GM12878 (cell line): ENCODE measurements at regions not wholly inside any gene's neighbourhood (a gene's known extent, or its start where the extent isn't known, plus 50 kb on each side); places are given as distances from the start of the nearest gene placed in this dataset.

Experiments used
- ATAC-seq: fragments of 200-7000 bp; cut with Tn5 transposase; 3 replicates; pipeline ENCODE4 v1.9.1; 2020; ENCODE audit warnings: mild to moderate bottlenecking, moderate library complexity
- BruUV-seq: library from RNA; stranded (reverse); fragments of 400-500 nt; replicated peaks from 2 replicates; lab custom pipeline; 2021; lab: Mats Ljungman, UMichigan
- CTCF ChIA-PET: fragments of 300-600 bp; sonication (Branson Sonifier 250); formaldehyde crosslinking; extraction: SDS; loops from one replicate; lab custom pipeline; 2021; ENCODE audit warnings: inconsistent platforms; lab: Yijun Ruan, JAX
- POLR2A ChIA-PET: fragments of 350-600 bp; formaldehyde crosslinking; extraction: SDS; loops from one replicate; lab custom pipeline; 2021; ENCODE audit warnings: inconsistent platforms; lab: Charles Lee
- RAD21 ChIA-PET: fragments of 300-600 bp; sonication (Branson Sonifier 250); formaldehyde crosslinking; loops from one replicate; lab custom pipeline; 2023; ENCODE audit warnings: antibody characterized with exemption; ENCODE audit not compliant: unreplicated experiment; lab: Charles Lee
- SMC1A ChIA-PET: fragments of 300-600 bp; sonication (Branson Sonifier 250); formaldehyde crosslinking; loops from one replicate; lab custom pipeline; 2023; ENCODE audit not compliant: unreplicated experiment, uncharacterized antibody; lab: Charles Lee
- DNase-seq: peaks from one replicate; pipeline ENCODE4 v3.0.0-alpha.2; 2011; ENCODE audit warnings: low read depth, low spot score
- FAIRE-seq: peaks from 3 replicates; lab custom pipeline; 2011; peaks lifted over from hg19 to GRCh38; lab: Jason Lieb, UNC
- H2AFZ ChIP-seq: 2 replicates; pipeline ENCODE4 v1.6.0; 2011; ENCODE audit warnings: low read depth, low read length, control low read depth; ENCODE audit not compliant: control insufficient read depth
- H3K27ac ChIP-seq: 2 replicates; pipeline ENCODE4 v1.5.1; 2011; ENCODE audit warnings: control low read depth; ENCODE audit not compliant: control insufficient read depth, insufficient read depth
- H3K27me3 ChIP-seq, 2 experiments: replicated peaks in 1 of 2; 2 replicates each; pipeline versions ENCODE4 v1.6.0 to v1.6.1; 2011; ENCODE audit warnings: low read length in 1 of 2; ENCODE audit not compliant: control insufficient read depth in 2 of 2, insufficient read depth in 2 of 2
- H3K36me3 ChIP-seq, 2 experiments: 2 replicates each; pipeline ENCODE4 v1.5.1; 2011; ENCODE audit warnings: low read length in 1 of 2; ENCODE audit not compliant: control insufficient read depth in 2 of 2, insufficient read depth in 2 of 2
- H3K4me1 ChIP-seq: 2 replicates; pipeline ENCODE4 v1.6.1; 2011; ENCODE audit warnings: mild to moderate bottlenecking, low read length, moderate library complexity, mixed read lengths; ENCODE audit not compliant: control insufficient read depth, insufficient read depth
- H3K4me2 ChIP-seq: 2 replicates; pipeline ENCODE4 v1.6.0; 2011; ENCODE audit warnings: control low read depth; ENCODE audit not compliant: control insufficient read depth, insufficient read depth
- H3K4me3 ChIP-seq: fragments of 200-600 bp; sonication (generic); 2 replicates; pipeline ENCODE4 v1.5.1; 2016
- H3K79me2 ChIP-seq: 2 replicates; pipeline ENCODE4 v1.6.0; 2011; ENCODE audit warnings: low read length; ENCODE audit not compliant: control insufficient read depth, insufficient read depth
- H3K9ac ChIP-seq: 2 replicates; pipeline ENCODE4 v1.8.0; 2011; ENCODE audit warnings: low read length, control low read depth, mixed read lengths; ENCODE audit not compliant: control insufficient read depth, insufficient read depth
- H3K9me3 ChIP-seq: replicated peaks from 3 replicates; pipeline ENCODE4 v1.5.1; 2011; ENCODE audit warnings: mild to moderate bottlenecking, low read length; ENCODE audit not compliant: control insufficient read depth, insufficient read depth
- H4K20me1 ChIP-seq: 2 replicates; pipeline ENCODE4 v1.6.0; 2011; ENCODE audit not compliant: control insufficient read depth, insufficient read depth
- CHD2 ChIP-seq: IDR thresholded peaks from 2 replicates; pipeline ENCODE4 v1.6.1; 2011; ENCODE audit warnings: low read depth, low read length, improper control_type of control experiment, borderline replicate concordance
- CREM ChIP-seq: IDR thresholded peaks from 2 replicates; pipeline ENCODE4 v1.6.1; 2014; ENCODE audit warnings: antibody characterized with exemption, low read depth
- IKZF1 ChIP-seq: fragments of 450-650 bp; conservative IDR thresholded peaks from 2 replicates; pipeline ENCODE4 v1.6.1; 2017; ENCODE audit warnings: antibody characterized with exemption, mild to moderate bottlenecking
- MLLT1 ChIP-seq: fragments of 450-650 bp; IDR thresholded peaks from 2 replicates; pipeline ENCODE4 v1.6.1; 2016; ENCODE audit warnings: mild to moderate bottlenecking
- NFYB ChIP-seq: IDR thresholded peaks from 2 replicates; pipeline ENCODE4 v1.6.1; 2011; ENCODE audit warnings: low read depth, mild to moderate bottlenecking, low read length, improper control_type of control experiment, moderate library complexity; ENCODE audit not compliant: insufficient read depth
- NKRF ChIP-seq: fragments of 450-650 bp; conservative IDR thresholded peaks from 2 replicates; pipeline ENCODE4 v1.6.1; 2017; ENCODE audit warnings: mild to moderate bottlenecking, moderate library complexity
- PBX3 ChIP-seq: IDR thresholded peaks from 2 replicates; pipeline ENCODE4 v1.6.1; 2011; ENCODE audit warnings: mild to moderate bottlenecking, low read depth, low read length, moderate library complexity; ENCODE audit not compliant: insufficient replicate concordance
- RAD51 ChIP-seq: fragments of 450-650 bp; IDR thresholded peaks from 2 replicates; pipeline ENCODE4 v1.6.1; 2016; ENCODE audit warnings: moderate library complexity, mild to moderate bottlenecking, inconsistent platforms
- RBBP5 ChIP-seq: fragments of 200-600 bp; sonication (generic); conservative IDR thresholded peaks from 2 replicates; pipeline ENCODE4 v1.6.1; 2016
- RELA ChIP-seq: fragments of 450-650 bp; IDR thresholded peaks from 2 replicates; pipeline ENCODE4 v1.8.0; 2014; ENCODE audit warnings: borderline replicate concordance; ENCODE audit not compliant: partially characterized antibody
- RFX5 ChIP-seq: IDR thresholded peaks from 2 replicates; pipeline ENCODE4 v1.6.1; 2011; ENCODE audit warnings: low read depth, low read length, improper control_type of control experiment
- RUNX3 ChIP-seq: IDR thresholded peaks from 2 replicates; pipeline ENCODE4 v1.6.1; 2012; ENCODE audit warnings: low read length, inconsistent platforms
- SP1 ChIP-seq: IDR thresholded peaks from one replicate; pipeline ENCODE4 v1.6.1; 2011; ENCODE audit warnings: low read depth, low read length
- SUPT20H ChIP-seq: IDR thresholded peaks from 2 replicates; pipeline ENCODE4 v1.6.1; 2011; ENCODE audit warnings: low read depth, mild to moderate bottlenecking, low read length, moderate library complexity, borderline replicate concordance; ENCODE audit not compliant: control insufficient read depth
- SUZ12 ChIP-seq: fragments of 200-600 bp; sonication (generic); IDR thresholded peaks from one replicate; pipeline ENCODE4 v1.6.1; 2018; ENCODE audit warnings: antibody characterized with exemption, mild to moderate bottlenecking; ENCODE audit not compliant: unreplicated experiment
- TCF12 ChIP-seq: IDR thresholded peaks from 2 replicates; pipeline ENCODE4 v1.6.1; 2011; ENCODE audit warnings: low read depth, mild to moderate bottlenecking, low read length
- WGBS: methylation state at CpG from one replicate; pipeline ENCODE4 v1.1.6; 2016; ENCODE audit warnings: low lambda C conversion rate; ENCODE audit not compliant: insufficient replicate concordance, insufficient coverage; ENCODE audit errors: missing lambda C conversion rate; 5-methylcytosine and 5-hydroxymethylcytosine counted together
- in situ Hi-C: fragments of 300-500 bp; cut with MboI; formaldehyde crosslinking; loops from 9 replicates; pipeline ENCODE4 v1.14.3; 2018; ENCODE audit warnings: mixed read lengths
- intact Hi-C: fragments of 100-400 bp; cut with micrococcal nuclease; formaldehyde crosslinking; loops from one replicate; pipeline ENCODE4 v1.14.2; 2022; ENCODE audit not compliant: unreplicated experiment

- SMC1A ChIA-PET: no interaction called here
- no peaks in the 10 kb centered on the region for H3K9me3 ChIP-seq
- no TSS peak for BruUV-seq
- TF ChIP-seq SUPT20H: no peak
- no peak for TF ChIP-seq CHD2
- TF ChIP-seq MLLT1: no peak
- no peak for TF ChIP-seq RAD51
- TF ChIP-seq RFX5: no peak
- H3K36me3 ChIP-seq: no peaks in the 10 kb centered on the region
- no peak for ATAC-seq
- DNase-seq: no peak
- intact Hi-C loops: no loop called here
- no peak overlapping the region for H2AFZ ChIP-seq
- no peak for FAIRE-seq
- CTCF ChIA-PET: no interaction called here
- no peak overlapping the region for H3K27ac ChIP-seq
- POLR2A ChIA-PET: no interaction called here
- no peaks in the 10 kb centered on the region for H3K79me2 ChIP-seq
- H3K9ac ChIP-seq: no peak overlapping the region
- RAD21 ChIA-PET: no interaction called here
- H3K4me2 ChIP-seq: no peak overlapping the region
- no peak overlapping the region for H3K4me3 ChIP-seq
- in situ Hi-C loops: no loop called here
- H3K4me1 ChIP-seq: no peaks in the 10 kb centered on the region
- no peaks in the 10 kb centered on the region for H4K20me1 ChIP-seq
- no peaks in the 10 kb centered on the region; a peak in 2 of 4 replicates for H3K27me3 ChIP-seq
- WGBS: 0% methylated on average over 2 of the region's 2 CpGs
These were observed 157.0 kb downstream of the MFSD1 start for GRCh38 chr3:158958873-158959272.

- Histone ChIP-seq H3K36me3 (no peaks in the 10 kb centered on the region), H3K27ac (no peak overlapping the region), H3K9me3 (no peaks in the 10 kb centered on the region), H3K4me2 (no peak overlapping the region), H2AFZ (no peak overlapping the region), H3K9ac (no peak overlapping the region), H3K79me2 (no peaks in the 10 kb centered on the region), H3K27me3 (no peaks in the 10 kb centered on the region), H3K4me1 (no peaks in the 10 kb centered on the region), H4K20me1 (no peaks in the 10 kb centered on the region), H3K4me3 (no peak overlapping the region)
- ATAC-seq (no peak), FAIRE-seq (no peak), DNase-seq (no peak)
- ChIA-PET RAD21 (no interaction called here), SMC1A (interaction anchor here (1.1 to 1.4 kb wide), 2 partner anchors 9 to 145 kb away, joined by 3 read pairs; no protein-coding TSS in a partner anchor), POLR2A (no interaction called here), CTCF (no interaction called here)
- intact Hi-C loops: no loop called here
- 19% methylated on average over 4 of the region's 4 CpGs for WGBS
- in situ Hi-C loops: no loop called here
- BruUV-seq: no TSS peak
- TF ChIP-seq SUZ12 (no peak), RBBP5 (no peak), RELA (no peak), IKZF1 (no peak), SP1 (no peak), NFYB (no peak), CREM (no peak), RUNX3 (no peak), PBX3 (no peak), NKRF (no peak), TCF12 (no peak)
These were observed 159.6 kb downstream of the MFSD1 start for GRCh38 chr3:158961471-158961870.
